Hepatic stellate cell (primary cell): ENCODE measurements at regions not wholly inside any gene's neighbourhood (a gene's known extent, or its start where the extent isn't known, plus 50 kb on each side); places are given as distances from the start of the nearest gene placed in this dataset.
"Not testable (repeated sequence)": the region's sequence is repeated elsewhere in the genome, so short reads cannot be mapped to it uniquely, and the experiment has no call there.

Source experiments
- DNase-seq: peaks from one replicate; pipeline ENCODE4 v3.0.0; 2011; ENCODE audit warnings: low spot score

DNA sequence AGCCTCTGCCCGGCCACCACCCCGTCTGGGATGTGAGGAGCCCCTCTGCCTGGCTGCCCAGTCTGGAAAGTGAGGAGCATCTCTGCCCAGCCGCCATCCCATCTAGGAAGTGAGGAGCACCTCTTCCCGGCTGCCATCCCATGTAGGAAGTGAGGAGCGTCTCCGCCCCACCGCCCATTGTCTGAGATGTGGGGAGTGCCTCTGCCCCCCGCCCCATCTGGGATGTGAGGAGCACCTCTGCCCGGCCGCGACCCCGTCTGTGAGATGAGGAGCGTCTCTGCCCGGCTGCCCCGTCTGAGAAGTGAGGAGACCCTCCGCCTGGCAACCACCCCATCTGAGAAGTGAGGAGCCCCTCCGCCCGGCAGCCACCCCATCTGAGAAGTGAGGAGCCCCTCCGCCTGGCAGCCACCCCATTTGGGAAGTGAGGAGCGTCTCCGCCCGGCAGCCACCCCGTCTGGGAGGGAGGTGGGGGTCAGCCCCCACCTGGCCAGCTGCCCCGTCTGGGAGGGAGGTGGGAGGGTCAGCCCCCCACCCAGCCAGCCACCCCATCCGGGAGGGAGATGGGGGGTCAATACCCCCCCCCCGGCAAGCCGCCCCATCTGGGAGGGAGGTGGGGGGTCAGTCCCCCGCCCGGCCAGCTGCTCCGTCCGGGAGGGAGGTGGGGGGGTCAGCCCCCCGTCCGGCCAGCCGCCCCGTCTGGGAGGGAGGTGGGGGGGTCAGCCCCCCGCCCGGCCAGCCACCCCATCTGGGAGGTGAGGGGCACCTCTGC is 195.8 kb upstream of the SYNCRIP start:
- not testable (repeated sequence) for DNase-seq

DNA sequence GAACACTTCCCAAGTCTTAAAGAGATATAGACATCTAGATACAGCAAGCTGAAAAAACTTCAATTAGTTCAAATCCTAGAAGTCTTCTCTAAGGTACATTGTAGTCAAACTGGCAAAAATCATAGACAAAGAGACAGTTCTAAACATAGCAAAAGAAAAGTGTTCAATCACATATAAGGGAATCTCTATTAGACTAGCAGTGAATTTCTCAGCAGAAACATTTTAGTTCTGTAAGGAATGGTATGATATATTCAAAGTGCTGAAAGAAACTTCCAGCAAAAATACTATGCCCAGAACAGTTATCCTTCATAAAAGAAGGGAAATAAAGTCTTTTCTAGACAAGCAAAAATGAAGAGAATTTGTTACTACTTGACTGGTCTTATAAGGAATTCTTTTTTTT is 186.3 kb upstream of the SYNCRIP start:
- DNase-seq = no peak

DNA sequence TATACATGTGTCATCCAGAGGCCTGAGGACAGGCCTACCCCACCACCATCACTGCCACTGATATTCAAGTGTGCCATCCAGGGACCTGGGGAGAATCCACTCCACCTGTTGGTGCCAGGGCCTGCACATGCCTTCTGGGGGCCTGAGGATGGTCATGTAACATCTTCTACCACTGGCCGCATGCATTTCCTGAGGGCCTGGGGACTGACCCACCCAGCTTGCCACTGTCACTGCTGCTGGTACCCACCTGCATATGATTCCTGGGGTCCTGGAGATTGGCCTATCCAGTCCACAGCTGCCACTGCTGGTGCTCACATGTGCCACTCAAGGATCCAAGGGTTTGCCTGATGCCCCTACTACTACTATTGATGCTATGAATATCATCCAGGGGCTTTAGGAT is 184.3 kb upstream of the SYNCRIP start:
- no peak for DNase-seq

DNA sequence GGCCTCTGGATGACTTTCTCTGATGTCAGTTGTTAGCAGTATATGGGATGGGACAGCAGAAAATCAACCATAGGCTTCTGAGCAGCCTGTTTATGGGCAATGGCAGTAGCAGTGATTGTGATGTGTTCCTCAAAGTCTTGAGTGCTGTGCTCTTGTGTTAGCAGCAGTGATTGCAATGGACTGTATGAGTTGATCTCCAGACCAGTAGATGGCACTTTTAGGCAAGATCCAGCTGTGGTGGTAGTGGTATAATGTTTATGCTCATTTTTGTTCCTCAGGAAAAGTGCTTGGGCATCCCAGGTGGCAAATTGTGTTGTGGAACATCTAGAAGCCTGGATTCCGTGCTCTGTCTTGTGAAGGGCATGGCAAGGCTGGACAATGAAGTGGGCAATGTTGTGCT is 181.6 kb upstream of the SYNCRIP start:
- DNase-seq = no peak

DNA sequence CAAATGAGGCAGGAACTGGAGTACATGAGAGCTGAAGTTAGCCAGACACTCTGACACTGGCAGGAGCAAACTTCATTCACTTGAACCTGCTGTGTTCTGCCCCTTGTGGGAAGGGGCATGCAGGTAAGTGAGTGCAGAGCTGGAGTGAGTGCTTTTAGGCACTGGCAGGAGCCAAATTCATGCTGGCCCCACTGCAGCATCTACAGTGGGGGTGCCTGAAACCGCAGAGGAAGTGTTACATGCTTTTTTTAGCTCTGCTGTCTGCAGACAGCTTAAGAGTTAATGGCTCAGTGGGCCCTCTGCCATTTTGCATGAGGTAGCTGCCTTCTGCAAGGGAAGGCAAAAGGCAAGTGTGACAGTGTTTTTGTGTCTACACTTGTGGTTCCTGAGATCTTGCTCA is 167.9 kb upstream of the SYNCRIP start:
- DNase-seq = no peak

DNA sequence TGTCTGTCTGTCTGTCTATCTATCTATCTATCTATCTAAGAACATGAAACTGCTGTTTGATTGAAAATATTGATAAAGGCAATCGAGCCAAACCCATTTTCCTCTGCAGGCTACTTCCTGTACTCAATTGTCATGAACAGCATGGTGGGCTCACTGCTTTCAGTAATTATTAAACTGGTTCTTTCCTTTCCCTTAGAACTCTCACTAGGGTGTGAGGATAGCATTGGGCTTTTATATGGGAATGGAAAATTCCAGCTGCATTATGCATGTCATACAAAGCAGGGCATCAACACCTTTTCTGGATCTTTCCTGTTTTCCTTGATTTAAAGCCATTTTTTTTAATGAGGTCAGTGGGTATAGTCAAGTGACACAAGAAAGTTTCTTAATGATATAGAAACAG is 161.0 kb upstream of the SYNCRIP start:
- no peak for DNase-seq

DNA sequence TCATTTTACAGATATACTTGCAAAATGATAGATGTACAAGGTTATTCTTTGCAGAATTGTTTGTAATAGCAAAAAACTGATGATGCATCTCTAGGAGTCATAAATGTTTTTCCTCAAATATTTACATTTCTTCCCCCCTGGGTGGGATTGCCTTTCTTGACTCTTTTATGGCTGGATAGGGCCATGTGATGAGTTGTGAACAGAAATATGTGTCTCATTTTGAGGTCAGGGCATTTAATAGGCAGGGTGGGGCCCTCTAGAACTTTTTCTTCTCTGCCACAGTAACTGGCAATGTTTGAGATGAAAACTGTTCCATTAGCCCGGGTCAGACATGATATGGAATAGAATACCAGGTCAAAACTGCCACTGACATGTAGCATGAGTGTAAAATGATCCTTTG is 159.5 kb upstream of the SYNCRIP start:
- DNase-seq = no peak

DNA sequence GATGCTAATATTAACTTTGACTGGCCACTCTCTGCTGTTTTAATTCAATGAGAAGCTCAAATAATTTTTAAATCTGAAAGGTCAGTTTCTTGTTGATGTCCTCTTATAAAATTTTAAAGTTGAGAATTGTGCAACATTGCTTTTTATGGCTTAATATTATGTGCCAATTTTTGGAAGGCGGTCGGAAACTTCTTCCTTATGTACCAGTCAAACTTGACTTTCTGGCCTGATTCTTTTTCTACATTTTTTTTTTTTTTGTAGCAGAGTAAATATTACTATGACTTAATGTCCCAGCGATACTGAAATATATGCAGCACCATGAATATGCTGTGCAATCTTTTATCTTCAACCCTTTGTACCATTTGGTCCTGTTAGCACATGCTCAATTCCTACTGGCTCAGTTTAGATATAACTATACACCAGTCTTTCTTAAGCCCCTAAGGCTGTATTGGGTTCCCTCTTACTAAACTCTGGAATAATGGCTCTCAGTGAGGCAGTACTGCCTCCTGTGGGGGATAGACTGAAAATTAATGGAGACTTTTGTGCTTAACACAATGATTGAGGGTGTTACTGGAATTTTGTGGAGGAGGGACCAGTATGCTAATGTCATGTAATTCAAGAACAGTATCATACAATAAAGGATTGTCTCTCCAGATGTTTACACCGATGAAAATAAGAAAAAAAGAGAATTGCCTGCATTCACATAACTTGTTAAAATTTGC is 156.4 kb upstream of the SYNCRIP start:
- no peak for DNase-seq

DNA sequence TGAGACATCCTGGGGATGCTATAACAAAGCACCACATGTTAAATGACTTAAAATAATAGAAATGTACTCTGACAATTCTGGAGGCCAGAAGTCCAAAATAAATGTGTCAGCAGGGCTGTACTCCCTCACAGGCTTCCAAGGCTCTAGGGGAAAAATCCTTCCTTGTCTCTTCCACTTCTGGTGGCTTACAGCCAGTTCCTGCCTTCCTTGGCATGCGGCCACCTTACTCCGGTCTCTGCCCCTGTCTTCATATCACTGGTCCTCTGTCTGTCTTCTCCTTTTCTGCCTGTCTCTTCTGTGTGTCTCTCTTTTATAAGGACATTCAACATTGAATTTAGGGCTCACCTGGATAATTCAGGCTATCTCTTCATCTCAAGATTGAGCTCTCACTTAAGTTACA is 155.3 kb upstream of the SYNCRIP start:
- DNase-seq = no peak

DNA sequence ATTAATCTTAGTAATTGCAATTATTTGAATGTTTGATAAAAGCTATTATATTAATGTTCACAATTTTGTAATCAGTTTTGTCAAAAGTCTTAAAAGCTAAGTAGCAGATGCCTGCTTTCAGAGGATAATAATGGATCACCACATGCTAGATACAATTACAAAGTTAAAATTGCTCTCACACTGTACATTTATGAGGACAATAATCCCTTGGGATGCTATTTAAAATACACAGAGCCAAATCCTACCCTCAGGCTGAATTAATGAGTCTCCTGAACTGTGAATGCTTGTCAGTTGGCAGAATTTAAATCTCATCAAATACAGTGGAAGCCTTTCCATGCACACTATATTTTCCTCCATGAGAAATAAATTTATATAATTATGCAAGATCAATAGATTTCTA is 153.3 kb upstream of the SYNCRIP start:
- no peak for DNase-seq

DNA sequence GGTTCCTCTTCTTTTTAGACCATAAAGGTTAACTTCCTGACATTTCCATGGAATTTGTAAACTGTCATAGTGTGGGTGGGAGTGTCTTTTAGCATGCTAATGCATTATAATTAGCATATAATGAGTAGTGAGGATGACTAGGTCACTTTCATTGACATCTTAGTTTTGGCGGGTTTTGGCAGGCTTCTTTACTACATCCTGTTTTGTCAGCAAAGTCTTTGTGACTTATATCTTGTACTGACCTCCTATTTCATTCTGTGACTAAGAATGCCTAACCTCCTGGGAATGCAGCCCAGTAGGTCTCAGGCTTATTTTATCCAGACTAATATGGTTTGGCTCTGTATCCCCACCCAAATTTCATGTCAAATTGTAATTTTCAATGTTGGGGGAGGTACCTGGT is 149.6 kb upstream of the SYNCRIP start:
- DNase-seq = no peak

DNA sequence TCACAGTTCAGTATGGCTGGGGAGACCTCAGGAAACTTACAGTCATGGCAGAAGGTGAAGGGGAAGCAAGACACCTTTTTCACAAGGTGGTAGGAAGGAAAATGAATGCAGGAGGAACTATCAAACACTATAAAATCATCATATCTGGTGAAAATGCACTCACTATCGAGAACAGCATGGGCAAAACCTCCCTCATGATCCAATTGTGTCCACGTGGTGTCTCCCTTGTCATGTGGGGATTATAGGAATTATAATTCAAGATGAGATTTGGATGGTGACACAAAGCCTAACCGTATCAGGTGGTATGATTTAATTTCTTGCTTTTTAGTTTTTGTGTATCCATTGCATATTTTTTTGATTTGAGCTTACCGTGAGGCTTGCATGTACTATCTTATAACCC is 133.2 kb upstream of the SYNCRIP start:
- DNase-seq = no peak

DNA sequence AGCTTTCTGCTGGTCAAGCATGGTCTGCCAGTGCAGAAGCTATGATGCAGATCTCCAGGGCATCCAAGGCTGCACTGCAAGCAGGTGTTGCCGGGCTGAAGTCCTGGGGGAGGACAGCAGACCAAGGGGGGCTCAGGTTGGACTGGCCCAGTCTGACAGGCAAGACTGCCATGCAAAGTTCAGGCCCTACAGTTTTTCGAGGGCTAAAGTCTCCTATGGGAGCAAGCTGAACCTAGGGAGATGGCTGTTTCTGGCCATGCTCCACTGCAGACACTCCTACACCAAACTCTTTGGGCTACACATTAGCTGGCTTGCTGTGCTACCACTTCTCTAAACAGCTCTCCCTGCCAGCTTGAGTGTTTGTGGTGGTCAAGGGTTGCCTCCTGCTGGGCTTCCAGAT is 130.0 kb upstream of the SYNCRIP start:
- no peak for DNase-seq

DNA sequence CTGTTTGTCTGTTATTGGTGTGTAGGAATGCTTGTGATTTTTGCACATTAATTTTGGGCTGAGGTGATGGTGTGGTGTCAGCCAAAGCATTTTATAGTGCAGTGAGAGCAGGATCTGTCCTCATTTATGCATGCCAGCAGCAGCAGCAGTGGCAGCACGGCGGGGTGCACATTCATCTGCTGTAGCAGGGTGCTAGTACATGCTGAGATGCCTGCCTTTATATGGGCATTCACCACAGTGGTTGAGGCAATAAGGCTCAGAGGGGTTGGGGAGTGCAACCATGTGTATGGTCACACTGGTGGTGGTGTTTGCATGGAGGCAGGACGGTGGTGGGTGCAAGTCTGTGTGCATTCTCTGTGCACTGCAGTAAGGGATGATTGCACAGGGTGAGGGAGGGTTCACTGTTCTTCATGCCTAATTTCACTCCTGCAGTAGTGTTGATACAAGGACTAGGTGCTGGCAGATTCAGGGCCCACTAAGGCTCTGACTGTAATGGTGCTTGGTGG is 129.3 kb upstream of the SYNCRIP start:
- no peak for DNase-seq

DNA sequence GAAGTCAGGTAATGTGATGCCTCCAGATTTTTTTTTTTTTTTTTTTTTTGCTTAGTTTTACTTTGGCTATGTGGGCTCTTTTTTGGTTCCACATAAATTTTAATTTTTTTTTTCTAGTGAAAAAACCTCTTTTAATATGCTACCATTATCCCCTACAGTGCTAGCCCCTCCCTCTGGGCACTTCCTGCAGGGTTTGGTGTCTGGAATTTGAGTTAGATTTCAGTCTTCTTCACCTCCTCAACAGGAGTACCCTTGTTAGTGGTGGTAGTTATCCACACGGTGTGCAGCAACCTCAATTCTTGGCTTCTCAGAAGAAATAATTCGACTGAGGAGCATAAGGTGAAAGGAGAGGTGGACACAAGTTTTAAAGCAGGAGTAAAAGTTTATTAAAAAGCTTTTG is 128.8 kb upstream of the SYNCRIP start:
- no peak for DNase-seq

DNA sequence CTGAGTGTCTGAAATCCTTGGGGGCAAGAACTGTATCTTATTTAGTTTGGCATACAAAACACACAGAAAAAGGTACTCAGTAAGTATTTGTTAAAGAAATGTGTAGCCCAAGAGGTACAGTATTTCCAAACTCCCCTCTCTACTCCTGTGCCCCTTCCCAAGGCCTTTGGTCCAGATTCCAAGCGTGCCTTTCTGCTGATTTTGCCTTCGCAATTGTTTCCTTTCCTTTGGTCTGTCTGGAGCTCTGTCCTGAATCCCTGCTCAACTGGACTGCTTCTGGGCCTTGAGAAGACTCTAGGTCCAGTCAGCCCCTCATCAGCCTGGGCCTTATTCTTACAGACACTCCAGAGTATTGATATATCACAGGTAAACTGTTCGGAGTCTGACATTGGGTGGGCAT is 122.2 kb upstream of the SYNCRIP start:
- DNase-seq = no peak

DNA sequence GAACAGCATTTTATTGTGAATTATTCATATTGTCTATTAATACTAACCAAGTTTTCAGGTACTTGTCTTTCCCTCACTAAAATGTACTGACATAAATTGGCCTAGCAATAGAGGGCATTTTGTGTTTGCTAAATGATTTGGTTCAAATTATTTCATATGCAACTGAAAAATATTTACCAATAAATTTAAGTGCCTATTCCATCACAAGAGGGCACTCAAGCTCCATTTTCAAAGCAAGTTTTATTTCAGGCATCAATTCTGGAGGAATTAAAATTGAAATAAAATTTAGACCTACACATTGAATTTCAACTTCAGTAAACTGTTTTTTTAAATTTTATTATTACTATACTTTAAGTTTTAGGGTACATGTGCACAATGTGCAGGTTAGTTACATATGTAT is 114.3 kb upstream of the SYNCRIP start:
- DNase-seq = no peak

DNA sequence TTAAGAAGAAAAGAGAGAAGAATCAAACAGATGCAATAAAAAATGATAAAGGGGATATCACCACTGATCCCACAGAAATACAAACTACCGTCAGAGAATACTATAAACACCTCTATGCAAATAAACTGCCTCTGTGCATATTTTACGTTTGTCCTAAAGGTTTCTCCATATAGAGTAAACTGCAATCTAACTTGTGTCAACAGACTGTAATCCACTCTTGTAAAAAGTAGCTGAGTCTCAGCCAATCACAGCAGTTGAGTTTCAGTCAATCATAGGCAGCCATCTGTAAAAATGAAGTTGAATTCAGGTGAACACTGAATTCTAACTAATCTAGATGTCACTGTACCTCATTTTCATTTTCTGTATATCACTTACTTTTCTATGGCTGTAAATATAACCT is 112.2 kb upstream of the SYNCRIP start:
- DNase-seq = no peak

DNA sequence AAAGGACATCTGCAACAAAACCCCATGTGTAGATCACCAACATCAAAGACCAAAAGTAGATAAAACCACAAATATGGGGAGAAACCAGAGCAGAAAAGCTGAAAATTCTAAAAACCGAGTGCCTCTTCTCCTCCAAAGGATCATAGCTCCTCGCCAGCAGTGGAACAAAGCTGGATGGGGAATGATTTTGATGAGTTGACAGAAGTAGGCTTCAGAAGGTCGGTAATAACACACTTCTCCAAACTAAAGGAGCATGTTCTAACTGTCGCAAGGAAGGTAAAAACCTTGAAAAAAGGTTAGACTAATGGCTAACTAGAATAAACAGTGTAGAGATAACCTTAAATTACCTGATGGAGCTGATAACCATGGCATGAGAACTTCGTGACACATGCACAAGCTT is 109.9 kb upstream of the SYNCRIP start:
- no peak for DNase-seq

DNA sequence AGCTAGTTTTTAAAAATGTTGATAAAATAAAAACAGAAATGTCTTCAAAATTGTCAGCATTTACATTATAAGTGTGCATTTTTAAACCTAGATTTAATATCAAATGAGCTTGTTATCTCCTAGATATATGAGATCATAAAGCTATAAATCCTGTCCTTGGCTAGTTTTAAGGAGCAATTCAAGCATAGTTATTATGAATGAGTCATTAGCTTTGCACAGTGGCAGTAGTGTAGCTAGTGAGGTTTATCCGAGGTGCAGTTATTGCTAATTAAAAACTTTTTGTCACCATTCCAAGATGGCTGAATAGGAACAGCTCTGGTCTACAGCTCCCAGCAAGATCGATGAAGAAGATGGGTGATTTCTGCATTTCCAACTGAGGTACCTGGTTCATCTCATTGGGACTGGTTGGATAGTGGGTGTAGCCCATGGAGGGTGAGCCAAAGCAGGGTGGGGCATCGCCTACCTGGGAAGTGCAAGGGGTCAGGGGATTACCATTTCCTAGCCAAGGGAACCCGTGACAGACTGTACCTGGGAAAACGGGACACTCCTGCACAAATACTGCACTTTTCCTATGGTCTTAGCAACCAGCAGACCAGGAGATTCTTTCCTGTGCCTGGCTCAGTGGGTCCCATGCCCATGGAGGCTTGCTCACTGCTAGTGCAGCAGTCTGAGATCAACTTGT is 108.8 kb upstream of the SYNCRIP start:
- DNase-seq = no peak

DNA sequence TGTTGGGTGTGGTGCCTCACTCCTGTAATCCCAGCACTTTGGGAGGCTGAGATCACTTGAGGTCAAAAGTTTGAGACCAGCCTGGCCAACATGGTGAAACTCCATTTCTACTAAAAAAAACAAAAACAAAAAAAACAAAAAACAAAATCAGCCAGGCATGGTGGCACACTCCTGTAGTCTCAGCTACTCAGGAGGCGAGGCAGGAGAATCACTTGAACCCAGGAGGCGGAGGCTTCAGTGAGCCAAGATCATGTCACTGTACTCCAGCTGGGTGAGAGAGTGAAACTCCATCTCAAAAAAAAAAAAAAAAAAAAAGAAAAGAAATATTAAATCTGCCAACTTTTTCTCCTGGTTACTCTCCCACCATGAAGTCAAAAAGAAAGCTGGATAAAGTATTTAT is 107.5 kb upstream of the SYNCRIP start:
- DNase-seq = not testable (repeated sequence)

DNA sequence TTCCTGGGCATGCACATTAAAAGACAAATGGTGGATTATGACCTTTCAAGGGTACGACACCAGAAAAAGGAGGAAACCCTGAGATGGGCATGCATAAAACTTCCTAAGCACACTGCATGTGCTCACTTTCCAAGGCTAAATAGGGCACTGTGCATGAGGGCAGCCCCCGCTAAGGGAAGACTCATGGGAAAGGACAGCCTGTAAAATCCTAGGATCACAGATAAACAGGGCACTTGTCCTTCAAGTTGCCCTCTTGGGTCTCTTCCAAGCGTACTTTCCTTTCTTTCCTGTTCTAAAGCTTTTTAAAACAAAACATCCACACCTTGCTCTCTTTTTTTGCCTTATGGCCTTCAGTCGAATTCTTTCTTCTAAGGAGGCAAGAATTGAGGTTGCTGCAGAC is 106.5 kb upstream of the SYNCRIP start:
- DNase-seq = no peak

DNA sequence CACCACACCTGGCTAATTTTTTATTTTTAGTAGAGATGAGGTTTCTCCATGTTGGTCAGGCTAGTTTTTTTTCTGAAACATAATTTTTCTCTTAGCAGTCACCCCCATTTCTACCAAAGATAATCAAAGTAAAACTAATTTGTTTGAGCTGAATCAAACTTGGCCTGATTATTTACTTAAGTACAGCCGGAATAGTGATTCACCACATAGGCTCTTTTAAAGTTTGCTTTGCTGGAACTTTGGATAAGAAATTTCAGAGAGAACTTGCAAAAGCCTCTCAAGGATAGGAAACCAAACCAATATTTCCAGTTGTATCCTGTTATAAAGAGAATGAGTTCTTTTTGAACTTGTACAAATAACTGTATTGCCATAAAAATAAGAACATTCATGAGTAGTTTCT is 105.0 kb upstream of the SYNCRIP start:
- peak; percentile 15 for DNase-seq
